ENCODE measurements at regions not wholly inside any gene's neighbourhood (a gene's known extent, or its start where the extent isn't known, plus 50 kb on each side); places are given as distances from the start of the nearest gene placed in this dataset.
"Not testable (repeated sequence)": the region's sequence is repeated elsewhere in the genome, so short reads cannot be mapped to it uniquely, and the experiment has no call there.

- peak; percentile 0 for DNase-seq
These were observed 121.8 kb upstream of the SLC13A1 start for GRCh38 chr7:123321578-123321977.

DNA sequence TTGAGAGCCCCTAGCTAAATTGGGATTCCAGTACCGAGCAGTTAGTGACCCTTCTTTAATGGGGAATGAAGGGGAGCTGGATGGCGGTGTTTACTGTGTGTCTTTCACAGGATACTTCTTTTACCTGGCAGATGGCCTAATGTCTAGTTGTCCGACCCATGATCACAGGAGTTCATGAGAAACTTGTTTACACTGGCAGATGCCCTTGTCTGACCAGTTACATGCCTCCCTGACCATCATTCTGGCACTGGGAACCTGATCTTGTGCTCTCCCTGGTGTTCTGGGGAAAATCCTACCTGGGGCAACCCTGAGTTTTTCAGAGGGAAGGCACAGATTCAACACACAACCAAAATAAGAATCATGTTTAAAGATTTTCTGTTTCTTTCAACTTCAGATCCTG, 120.1 kb upstream of the SLC13A1 start:
- no peak for DNase-seq

GRCh38 chr7:123314886-123315285, 115.1 kb upstream of the SLC13A1 start:
- DNase-seq, result no peak

- DNase-seq, result no peak
These were observed 108.6 kb upstream of the SLC13A1 start for GRCh38 chr7:123308254-123308951.

DNA sequence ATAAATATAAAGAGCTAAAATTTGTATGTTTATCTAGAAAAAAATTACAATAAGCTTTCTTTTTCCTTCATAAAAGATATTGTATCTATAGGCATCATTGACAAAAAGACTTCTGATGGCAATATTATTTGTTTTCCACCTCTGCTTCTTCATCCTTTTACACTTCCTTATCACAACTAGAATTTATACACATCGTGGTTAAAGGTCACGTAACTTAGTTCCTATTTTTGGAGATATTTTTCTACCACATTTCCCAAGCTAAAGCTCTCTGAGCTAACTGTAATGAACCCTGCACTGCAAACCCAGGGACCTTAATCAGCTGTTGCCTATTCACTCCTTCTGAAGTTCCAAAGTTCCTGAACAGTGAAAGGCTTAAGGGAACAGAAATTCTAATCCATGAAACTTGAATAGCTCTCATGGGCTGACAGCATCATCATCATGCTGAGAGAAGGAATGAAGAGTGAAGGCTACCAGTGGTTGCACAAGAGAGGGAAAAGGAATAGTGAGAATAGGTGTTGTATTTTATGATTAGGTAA, 106.1 kb upstream of the SLC13A1 start:
- no peak for DNase-seq

DNA sequence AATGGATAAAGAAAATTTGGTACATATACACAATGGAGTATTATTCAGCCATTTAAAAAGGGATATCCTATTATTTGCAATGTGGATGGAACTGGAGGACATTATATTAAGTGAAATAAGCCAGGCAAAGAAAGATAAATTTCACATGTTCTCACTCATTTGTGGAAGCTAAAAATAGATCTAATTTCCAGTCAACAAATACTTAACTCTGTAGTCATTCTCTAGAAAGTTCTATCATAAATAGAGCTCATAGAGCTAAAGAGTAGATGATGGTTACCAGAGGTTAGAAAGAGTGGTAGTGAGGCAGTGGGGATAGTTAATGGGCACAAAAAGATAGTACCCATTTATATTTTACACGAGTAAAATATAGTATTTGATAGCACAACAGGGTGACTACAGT, 104.2 kb upstream of the SLC13A1 start:
- no peak for DNase-seq

- DNase-seq, result no peak
These were observed 97.2 kb upstream of the SLC13A1 start for GRCh38 chr7:123296965-123297364.

DNA sequence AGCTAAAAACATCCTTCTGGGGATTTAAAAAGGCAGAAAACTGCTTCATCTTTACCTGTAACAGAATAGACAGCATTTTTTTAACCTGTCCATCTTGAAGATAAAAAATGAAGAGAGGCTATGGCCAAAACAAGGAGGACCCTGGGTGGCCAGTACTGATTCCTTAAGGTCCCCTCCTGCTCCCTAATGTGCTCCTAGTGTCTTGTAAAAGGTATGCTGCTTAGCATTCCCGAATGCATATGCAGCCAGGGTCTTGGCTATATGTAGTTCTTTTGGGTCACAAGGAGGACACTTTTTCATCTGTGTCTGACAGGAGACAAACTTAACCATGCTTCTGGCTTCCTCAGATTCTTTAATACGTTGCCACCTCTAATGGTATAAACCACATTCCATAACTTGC, 93.9 kb upstream of the SLC13A1 start:
- no peak for DNase-seq

- DNase-seq, result no peak
These were observed 92.5 kb upstream of the SLC13A1 start for GRCh38 chr7:123292227-123292626.

GRCh38 chr7:123289200-123289599, 89.4 kb upstream of the SLC13A1 start:
- DNase-seq, result no peak

- DNase-seq, result no peak
These were observed 85.4 kb upstream of the SLC13A1 start for GRCh38 chr7:123285076-123285700.

DNA sequence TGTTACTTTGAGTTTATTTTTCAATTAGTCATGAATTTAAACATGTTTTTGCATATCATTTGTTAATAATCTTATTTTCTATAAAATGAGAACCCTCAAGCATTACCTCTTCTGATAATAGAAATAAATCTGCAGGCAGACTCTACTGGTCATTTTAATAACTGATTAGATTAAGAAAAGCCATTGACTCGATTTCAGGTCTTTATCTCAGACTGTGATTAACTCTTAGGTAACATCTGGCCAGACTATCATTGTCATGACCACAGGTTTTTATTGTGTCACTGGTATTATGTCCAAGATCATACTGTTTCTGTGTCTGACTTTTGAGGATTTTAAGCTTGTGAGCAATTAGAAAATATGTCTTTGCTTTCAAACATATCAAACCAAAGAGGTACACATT, 83.6 kb upstream of the SLC13A1 start:
- DNase-seq, result no peak

DNA sequence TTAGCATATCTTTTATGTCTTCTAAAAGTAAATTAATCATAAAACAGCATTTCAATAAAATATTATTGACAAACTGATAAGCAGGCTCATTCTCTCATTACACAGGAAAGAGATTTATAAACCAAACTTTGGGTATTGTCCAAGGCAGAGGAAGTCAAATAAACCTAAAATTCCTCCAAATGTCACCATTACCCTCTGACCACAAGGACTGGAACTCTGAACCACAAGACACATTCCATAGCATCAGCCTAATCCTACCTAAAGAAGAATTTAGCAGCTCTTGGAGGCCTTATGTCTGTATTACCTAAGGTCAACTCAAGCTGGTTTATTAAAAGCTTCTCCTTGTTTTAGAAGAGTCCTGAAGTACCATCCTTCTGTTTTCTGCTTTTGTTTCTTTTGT, 82.4 kb upstream of the SLC13A1 start:
- no peak for DNase-seq

DNA sequence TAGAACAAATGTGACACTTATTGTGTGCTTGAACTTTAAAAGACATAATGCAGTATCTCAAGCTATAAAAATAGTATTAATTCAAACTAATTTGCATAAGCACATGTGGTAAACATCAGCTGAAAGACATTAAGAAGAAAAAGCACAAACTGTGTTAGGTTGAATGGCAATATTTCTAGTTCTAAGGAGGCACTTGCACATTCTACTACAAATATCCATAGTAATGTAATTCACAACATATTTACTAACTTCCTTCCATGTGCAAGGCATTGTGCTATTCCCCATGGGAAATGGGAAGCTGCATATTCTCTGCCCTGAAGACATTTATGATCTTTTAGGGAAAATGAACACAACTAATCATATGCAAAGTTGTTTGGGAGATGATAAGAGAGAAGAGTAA, 80.2 kb upstream of the SLC13A1 start:
- no peak for DNase-seq

GRCh38 chr7:123275036-123275753, 75.4 kb upstream of the SLC13A1 start:
- DNase-seq, result no peak

DNA sequence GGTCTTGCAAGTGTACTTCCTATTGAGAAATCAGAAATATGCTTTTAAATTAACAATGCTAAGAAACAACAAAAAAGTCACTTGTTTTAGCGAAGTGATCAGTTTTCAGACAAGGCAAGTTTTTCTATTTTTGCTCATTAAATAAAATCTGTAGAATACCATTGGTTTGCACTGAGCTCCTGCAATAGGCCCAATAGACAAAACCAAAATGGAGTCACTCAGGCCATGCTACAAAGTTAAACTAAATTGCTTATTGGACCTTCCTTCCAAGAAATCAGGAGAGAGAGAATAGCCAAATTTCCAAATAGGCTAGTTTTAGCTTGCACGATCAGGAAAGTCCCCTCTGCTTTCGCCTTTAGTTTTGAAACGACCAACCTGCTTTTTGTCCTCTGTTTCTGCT, 73.4 kb upstream of the SLC13A1 start:
- no peak for DNase-seq

DNA sequence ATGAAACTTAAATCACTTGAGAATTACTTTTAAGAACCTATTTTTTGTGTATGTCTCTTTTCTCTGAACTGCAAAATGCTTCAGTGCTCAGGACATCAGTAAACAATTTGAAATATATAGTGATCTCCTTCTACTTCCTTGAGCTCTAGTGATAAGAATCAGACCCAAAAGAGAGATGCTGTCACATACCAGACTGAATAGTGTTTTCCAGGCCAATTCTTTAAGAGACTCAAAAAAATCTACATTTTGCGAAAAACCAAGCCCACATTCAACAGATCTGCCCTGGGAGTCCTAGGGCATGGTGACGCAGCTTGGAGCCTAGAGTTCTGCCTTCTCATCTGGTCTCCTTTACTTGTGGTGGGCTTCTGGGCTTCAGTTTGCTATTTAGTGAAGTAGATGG, 72.1 kb upstream of the SLC13A1 start:
- DNase-seq, result no peak

- no peak for DNase-seq
These were observed 71.5 kb upstream of the SLC13A1 start for GRCh38 chr7:123271231-123271630.

GRCh38 chr7:123270570-123270969, 70.8 kb upstream of the SLC13A1 start:
- DNase-seq, result no peak

DNA sequence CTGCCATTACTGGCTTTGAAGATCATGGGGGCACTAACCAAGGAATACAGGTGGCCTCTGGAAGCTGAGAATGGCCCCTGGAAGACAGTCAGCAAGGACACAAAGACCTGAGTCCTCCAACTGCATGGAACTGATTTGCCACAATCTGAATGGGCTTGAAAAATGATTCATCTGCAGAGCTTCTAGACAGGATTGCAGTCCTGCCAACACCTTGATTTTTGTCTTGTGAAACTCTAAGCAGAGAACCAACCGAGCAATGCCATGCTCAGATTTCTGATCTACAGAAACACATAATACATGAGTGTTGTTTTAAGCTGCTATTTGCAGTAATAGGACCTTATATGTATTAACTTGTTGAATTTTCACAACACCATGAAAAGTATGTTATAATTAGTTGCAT, 66.1 kb upstream of the SLC13A1 start:
- DNase-seq, result no peak

DNA sequence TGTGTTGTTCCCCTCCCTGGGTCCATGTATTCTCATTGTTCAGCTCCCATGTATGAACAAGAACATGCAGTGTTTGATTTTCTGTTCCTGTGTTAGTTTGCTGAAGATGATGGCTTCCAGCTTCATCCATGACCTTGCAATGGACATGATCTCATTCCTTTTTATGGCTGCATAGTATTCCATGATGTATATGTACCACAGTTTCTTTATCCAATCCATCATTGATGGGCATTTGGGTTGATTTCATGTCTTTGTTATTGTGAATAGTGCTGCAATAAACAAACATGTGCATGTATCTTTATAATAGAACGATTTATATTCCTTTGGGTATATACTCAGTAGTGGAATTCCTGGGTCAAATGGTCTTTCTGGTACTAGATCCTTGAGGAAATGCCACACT, 65.1 kb upstream of the SLC13A1 start:
- not testable (repeated sequence) for DNase-seq

- no peak for DNase-seq
These were observed 60.7 kb upstream of the SLC13A1 start for GRCh38 chr7:123260428-123260960.

- DNase-seq, result no peak
These were observed 60.0 kb upstream of the SLC13A1 start for GRCh38 chr7:123259759-123260158.
